ENCODE measurements at regions not wholly inside any gene's neighbourhood (a gene's known extent, or its start where the extent isn't known, plus 50 kb on each side); places are given as distances from the start of the nearest gene placed in this dataset.

- Histone ChIP-seq H4K91ac (replicated peaks; ENCODE audit: insufficient read length, low read length) (no peak overlapping the region), H2BK5ac (ENCODE audit: low read depth, low read length) (no peak overlapping the region), H3K4ac (replicated peaks; ENCODE audit: insufficient read length, low read depth, low read length) (no peak overlapping the region), H3K9ac (replicated peaks in 1 of 4; ENCODE audit: extremely low read depth in 1 of 4, low read depth in 3 of 4, low read length in 3 of 4) (no peak overlapping the region), H3K56ac (replicated peaks; ENCODE audit: insufficient read length, low read depth, low read length) (no peak overlapping the region), H3K18ac (ENCODE audit: extremely low read depth, low read length) (no peak overlapping the region), H4K20me1 (replicated peaks in 1 of 2; ENCODE audit: control insufficient read depth in 1 of 2, insufficient read depth in 2 of 2, low read length in 2 of 2) (no peaks in the 10 kb centered on the region), H3K79me1 (ENCODE audit: low read depth, low read length) (no peaks in the 10 kb centered on the region), H3K14ac (ENCODE audit: insufficient read length) (no peak overlapping the region), H2BK20ac (ENCODE audit: low read length) (no peak overlapping the region), H2AFZ (ENCODE audit: low read length) (no peak overlapping the region), H4K5ac (ENCODE audit: insufficient read length, low read depth, low read length) (no peak overlapping the region), H2AK5ac (ENCODE audit: low read depth, low read length) (no peak overlapping the region), H3K4me2 (ENCODE audit: insufficient read depth in 1 of 2, low read depth in 2 of 2, low read length in 2 of 2) (no peak overlapping the region), H3K79me2 (ENCODE audit: control insufficient read depth in 1 of 2, insufficient read depth in 2 of 2, low read length in 2 of 2) (no peaks in the 10 kb centered on the region), H3K9me3 (ENCODE audit: insufficient read depth in 2 of 2, low read depth in 1 of 2, low read length in 1 of 2) (no peaks in the 10 kb centered on the region), H2BK12ac (ENCODE audit: low read depth, low read length) (no peak overlapping the region), H2BK15ac (ENCODE audit: low read length) (no peak overlapping the region), H3K4me3 (ENCODE audit: extremely low read depth in 1 of 4, insufficient read depth in 2 of 4, low read depth in 3 of 4, low read length in 4 of 4) (no peak overlapping the region), H3K27me3 (replicated peaks in 1 of 4; ENCODE audit: control insufficient read depth in 3 of 4, extremely low read depth in 1 of 4, insufficient read depth in 3 of 4, low read length in 3 of 4) (no peaks in the 10 kb centered on the region), H3K36me3 (ENCODE audit: control insufficient read depth in 2 of 4, insufficient read depth in 4 of 4, low read length in 3 of 4) (no peaks in the 10 kb centered on the region), H3K23ac (ENCODE audit: insufficient read length) (no peak overlapping the region), H2BK120ac (replicated peaks; ENCODE audit: low read depth, low read length) (no peak overlapping the region), H3K23me2 (ENCODE audit: low read depth, low read length) (no peaks in the 10 kb centered on the region), H3K27ac (ENCODE audit: low read depth, low read length) (no peak overlapping the region), H4K8ac (ENCODE audit: extremely low read depth, insufficient read depth, low read length) (no peak overlapping the region), H3K4me1 (replicated peaks in 1 of 4; ENCODE audit: control insufficient read depth in 3 of 4, insufficient read depth in 4 of 4, low read length in 3 of 4) (no peaks in the 10 kb centered on the region)
- TF ChIP-seq POLR2A (IDR thresholded peaks at IDR 0.05; ENCODE audit: control extremely low read depth in 1 of 2, low read depth in 2 of 2, low read length in 2 of 2) (no peak), KDM5A (IDR thresholded peaks at IDR 0.05; ENCODE audit: low read length) (no peak), POLR2AphosphoS5 (IDR thresholded peaks at IDR 0.05; ENCODE audit: low read depth, low read length) (no peak), BCL11A (IDR thresholded peaks at IDR 0.05; ENCODE audit: low read depth in 2 of 2, low read length in 2 of 2) (no peak), NRF1 (IDR thresholded peaks at IDR 0.05; ENCODE audit: low read depth, low read length) (no peak), EP300 (IDR thresholded peaks at IDR 0.05; ENCODE audit: borderline replicate concordance in 1 of 2, low read depth in 2 of 2, low read length in 2 of 2) (no peak), SIN3A (conservative IDR thresholded peaks at IDR 0.05 in 1 of 2, IDR thresholded peaks at IDR 0.05 in 1 of 2; ENCODE audit: low read depth in 1 of 2, low read length in 2 of 2) (no peak)
- CTCF ChIA-PET (ENCODE audit: partially characterized antibody) = no interaction called here
- POLR2A ChIA-PET (ENCODE audit: partially characterized antibody) = no interaction called here
- 86% methylated on average over 2 of the region's 2 CpGs; no CpG with 5 or more reads in 1 of the 2 experiments for WGBS, 2 experiments (ENCODE audit: extremely low coverage in 1 of 2, insufficient coverage in 1 of 2, insufficient read length in 1 of 2, insufficient replicate concordance in 2 of 2, low coverage in 1 of 2, low lambda C conversion rate in 2 of 2, missing lambda C conversion rate in 1 of 2)
- FAIRE-seq (no peak), DNase-seq (ENCODE audit: low read depth in 1 of 2, low spot score in 2 of 2) (no peak)
Observed at GRCh38 chr5:100260968-100261367, 274.2 kb upstream of the FAM174A start.

All from H1 (cell line).